NCI-H2081 treated with DMSO at 0.1 percent for 48 hours (cell line): ENCODE measurements at regions not wholly inside any gene's neighbourhood (a gene's known extent, or its start where the extent isn't known, plus 50 kb on each side); places are given as distances from the start of the nearest gene placed in this dataset.
"Not testable (repeated sequence)": the region's sequence is repeated elsewhere in the genome, so short reads cannot be mapped to it uniquely, and the experiment has no call there.

Source experiments
- DNase-seq: peaks from one replicate; lab custom pipeline; 2025; lab: John Stamatoyannopoulos, UW

- DNase-seq: no peak
These were observed 737.0 kb upstream of the ADGRB3 start for GRCh38 chr6:67897998-67898607.

GRCh38 chr6:67896476-67896875, 738.6 kb upstream of the ADGRB3 start:
- DNase-seq: no peak

- no peak for DNase-seq
These were observed 745.4 kb upstream of the ADGRB3 start for GRCh38 chr6:67889682-67889995.

- no peak for DNase-seq
These were observed 746.0 kb upstream of the ADGRB3 start for GRCh38 chr6:67888886-67889681.

- DNase-seq: no peak
These were observed 746.6 kb upstream of the ADGRB3 start for GRCh38 chr6:67888546-67888885.

- DNase-seq: no peak
These were observed 747.1 kb upstream of the ADGRB3 start for GRCh38 chr6:67887747-67888545.

GRCh38 chr6:67887419-67887746, 747.7 kb upstream of the ADGRB3 start:
- no peak for DNase-seq

- no peak for DNase-seq
These were observed 748.2 kb upstream of the ADGRB3 start for GRCh38 chr6:67886840-67887292.

GRCh38 chr6:67886036-67886707, 748.9 kb upstream of the ADGRB3 start:
- no peak for DNase-seq

GRCh38 chr6:67885081-67886033, 749.7 kb upstream of the ADGRB3 start:
- no peak for DNase-seq

- no peak for DNase-seq
These were observed 750.6 kb upstream of the ADGRB3 start for GRCh38 chr6:67884442-67884841.

- DNase-seq: no peak
These were observed 751.3 kb upstream of the ADGRB3 start for GRCh38 chr6:67883500-67884366.

- no peak for DNase-seq
These were observed 752.4 kb upstream of the ADGRB3 start for GRCh38 chr6:67882436-67883311.

- DNase-seq: no peak
These were observed 753.4 kb upstream of the ADGRB3 start for GRCh38 chr6:67881706-67882065.

GRCh38 chr6:67880939-67881705, 754.0 kb upstream of the ADGRB3 start:
- DNase-seq: no peak

- DNase-seq: not testable (repeated sequence)
These were observed 754.7 kb upstream of the ADGRB3 start for GRCh38 chr6:67880343-67880742.

- DNase-seq: not testable (repeated sequence)
These were observed 755.2 kb upstream of the ADGRB3 start for GRCh38 chr6:67879928-67880327.

- not testable (repeated sequence) for DNase-seq
These were observed 755.8 kb upstream of the ADGRB3 start for GRCh38 chr6:67879105-67879904.
